ENCODE measurements at regions not wholly inside any gene's neighbourhood (a gene's known extent, or its start where the extent isn't known, plus 50 kb on each side); places are given as distances from the start of the nearest gene placed in this dataset.

DNA sequence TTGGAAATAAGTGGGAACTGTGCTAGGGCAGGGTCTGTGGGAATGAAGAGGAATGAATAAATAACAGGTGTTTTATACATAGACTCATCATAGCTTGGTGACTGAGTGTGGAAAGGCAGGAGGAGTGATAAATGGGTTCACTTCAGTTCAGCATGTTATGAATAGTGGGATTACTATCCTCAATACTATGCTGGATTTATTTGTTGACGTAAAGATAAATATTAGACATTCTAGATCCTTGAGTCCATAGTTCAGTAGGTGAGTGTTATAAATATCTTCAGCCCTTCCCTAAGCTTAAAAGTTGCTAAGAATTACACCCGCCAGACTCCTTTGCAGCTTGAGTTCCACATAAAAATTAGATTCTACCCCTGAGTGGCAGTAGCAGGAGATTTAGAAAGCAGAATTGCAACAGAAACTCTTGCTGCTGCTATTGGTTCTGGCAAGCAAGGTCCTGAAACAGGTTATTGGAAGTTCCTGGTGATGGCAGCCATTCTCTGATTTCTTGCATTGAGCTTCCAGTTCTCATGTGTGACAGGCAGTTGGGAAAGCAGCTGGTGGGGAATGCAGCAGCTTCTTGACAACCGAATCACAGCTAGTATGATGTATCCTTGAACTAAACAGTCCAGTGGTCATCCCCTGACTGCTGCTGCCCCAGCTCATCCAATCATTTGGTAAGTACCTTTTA is 1558.9 kb downstream of the FAM181B start:
- TF ChIP-seq POLR2AphosphoS5 (IDR thresholded peaks at IDR 0.05; ENCODE audit: low read depth, low read length) = no peak
- TF ChIP-seq, protein P1, sequence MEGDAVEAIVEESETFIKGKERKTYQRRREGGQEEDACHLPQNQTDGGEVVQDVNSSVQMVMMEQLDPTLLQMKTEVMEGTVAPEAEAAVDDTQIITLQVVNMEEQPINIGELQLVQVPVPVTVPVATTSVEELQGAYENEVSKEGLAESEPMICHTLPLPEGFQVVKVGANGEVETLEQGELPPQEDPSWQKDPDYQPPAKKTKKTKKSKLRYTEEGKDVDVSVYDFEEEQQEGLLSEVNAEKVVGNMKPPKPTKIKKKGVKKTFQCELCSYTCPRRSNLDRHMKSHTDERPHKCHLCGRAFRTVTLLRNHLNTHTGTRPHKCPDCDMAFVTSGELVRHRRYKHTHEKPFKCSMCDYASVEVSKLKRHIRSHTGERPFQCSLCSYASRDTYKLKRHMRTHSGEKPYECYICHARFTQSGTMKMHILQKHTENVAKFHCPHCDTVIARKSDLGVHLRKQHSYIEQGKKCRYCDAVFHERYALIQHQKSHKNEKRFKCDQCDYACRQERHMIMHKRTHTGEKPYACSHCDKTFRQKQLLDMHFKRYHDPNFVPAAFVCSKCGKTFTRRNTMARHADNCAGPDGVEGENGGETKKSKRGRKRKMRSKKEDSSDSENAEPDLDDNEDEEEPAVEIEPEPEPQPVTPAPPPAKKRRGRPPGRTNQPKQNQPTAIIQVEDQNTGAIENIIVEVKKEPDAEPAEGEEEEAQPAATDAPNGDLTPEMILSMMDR (IDR thresholded peaks at IDR 0.05) = no peak
- TF ChIP-seq TCF7L2 (IDR thresholded peaks at IDR 0.05; ENCODE audit: low read depth, low read length) = no peak
- TF ChIP-seq, protein P2, sequence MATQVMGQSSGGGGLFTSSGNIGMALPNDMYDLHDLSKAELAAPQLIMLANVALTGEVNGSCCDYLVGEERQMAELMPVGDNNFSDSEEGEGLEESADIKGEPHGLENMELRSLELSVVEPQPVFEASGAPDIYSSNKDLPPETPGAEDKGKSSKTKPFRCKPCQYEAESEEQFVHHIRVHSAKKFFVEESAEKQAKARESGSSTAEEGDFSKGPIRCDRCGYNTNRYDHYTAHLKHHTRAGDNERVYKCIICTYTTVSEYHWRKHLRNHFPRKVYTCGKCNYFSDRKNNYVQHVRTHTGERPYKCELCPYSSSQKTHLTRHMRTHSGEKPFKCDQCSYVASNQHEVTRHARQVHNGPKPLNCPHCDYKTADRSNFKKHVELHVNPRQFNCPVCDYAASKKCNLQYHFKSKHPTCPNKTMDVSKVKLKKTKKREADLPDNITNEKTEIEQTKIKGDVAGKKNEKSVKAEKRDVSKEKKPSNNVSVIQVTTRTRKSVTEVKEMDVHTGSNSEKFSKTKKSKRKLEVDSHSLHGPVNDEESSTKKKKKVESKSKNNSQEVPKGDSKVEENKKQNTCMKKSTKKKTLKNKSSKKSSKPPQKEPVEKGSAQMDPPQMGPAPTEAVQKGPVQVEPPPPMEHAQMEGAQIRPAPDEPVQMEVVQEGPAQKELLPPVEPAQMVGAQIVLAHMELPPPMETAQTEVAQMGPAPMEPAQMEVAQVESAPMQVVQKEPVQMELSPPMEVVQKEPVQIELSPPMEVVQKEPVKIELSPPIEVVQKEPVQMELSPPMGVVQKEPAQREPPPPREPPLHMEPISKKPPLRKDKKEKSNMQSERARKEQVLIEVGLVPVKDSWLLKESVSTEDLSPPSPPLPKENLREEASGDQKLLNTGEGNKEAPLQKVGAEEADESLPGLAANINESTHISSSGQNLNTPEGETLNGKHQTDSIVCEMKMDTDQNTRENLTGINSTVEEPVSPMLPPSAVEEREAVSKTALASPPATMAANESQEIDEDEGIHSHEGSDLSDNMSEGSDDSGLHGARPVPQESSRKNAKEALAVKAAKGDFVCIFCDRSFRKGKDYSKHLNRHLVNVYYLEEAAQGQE (IDR thresholded peaks at IDR 0.05; ENCODE audit: insufficient read depth in 1 of 2, low read depth in 2 of 2, low read length in 1 of 2) = no peak
- TF ChIP-seq SIN3A (IDR thresholded peaks at IDR 0.05; ENCODE audit: borderline replicate concordance, insufficient read depth, low read depth, low read length) = no peak

Data from Panc1 (cell line).